MM.1S (cell line): ENCODE measurements at regions not wholly inside any gene's neighbourhood (a gene's known extent, or its start where the extent isn't known, plus 50 kb on each side); places are given as distances from the start of the nearest gene placed in this dataset.

Experiments used
- CTCF ChIP-seq: fragments of 300-600 bp; sonication (generic); IDR thresholded peaks from 2 replicates; pipeline ENCODE4 v1.5.1; 2016; ENCODE audit warnings: antibody characterized with exemption, low read length, mixed read lengths
- EZH2 ChIP-seq: fragments of 300-600 bp; sonication (generic); optimal IDR thresholded peaks from 2 replicates; pipeline ENCODE3; 2017; ENCODE audit warnings: low read depth, mild to moderate bottlenecking, antibody characterized with exemption, low read length, mixed read lengths

GRCh38 chr2:145350011-145350410 lies 830.1 kb upstream of the ZEB2 start:
- TF ChIP-seq CTCF (no peak), EZH2 (no peak)
